B cell (primary cell): ENCODE measurements at regions not wholly inside any gene's neighbourhood (a gene's known extent, or its start where the extent isn't known, plus 50 kb on each side); places are given as distances from the start of the nearest gene placed in this dataset.

Experiments used
- ATAC-seq: fragments of 200-7000 bp; cut with Tn5 transposase; one replicate; pipeline ENCODE4 v1.10.0; 2021; ENCODE audit warnings: low read depth, mild to moderate bottlenecking, moderate number of reproducible peaks, moderate library complexity
- CTCF ChIA-PET: fragments of 350-600 bp; sonication (Branson Sonifier 250); formaldehyde crosslinking; loops from one replicate; lab custom pipeline; 2021; ENCODE audit warnings: antibody characterized with exemption, inconsistent platforms; lab: Charles Lee
- POLR2A ChIA-PET: fragments of 350-600 bp; sonication (Branson Sonifier 250); formaldehyde crosslinking; loops from one replicate; lab custom pipeline; 2021; ENCODE audit warnings: antibody characterized with exemption; lab: Charles Lee
- DNase-seq: peaks from one replicate; pipeline ENCODE4 v3.0.0; 2013
- H2AFZ ChIP-seq: 2 replicates; pipeline ENCODE4 v1.6.1; 2012; ENCODE audit warnings: mild to moderate bottlenecking, low read depth, low read length; ENCODE audit not compliant: insufficient read depth, poor library complexity, severe bottlenecking
- H3K27ac ChIP-seq, 2 donors: 1 replicate in 1 of 2; 2 replicates in 1 of 2; pipeline ENCODE4 v1.5.1; 2012 to 2013; ENCODE audit warnings: low read length in 2 of 2, mild to moderate bottlenecking in 2 of 2, moderate library complexity in 1 of 2
- H3K27me3 ChIP-seq, 4 experiments: fragments of 200-600 bp in 1 of 4; sonication (generic) in 1 of 4; replicated peaks in 1 of 4; 1 replicate in 2 of 4; 2 replicates in 2 of 4; pipeline versions ENCODE4 v1.6.1 to v1.7.0; 2013 to 2016; ENCODE audit warnings: low read length in 3 of 4, mild to moderate bottlenecking in 2 of 4, mixed read lengths in 1 of 4, moderate library complexity in 1 of 4; ENCODE audit not compliant: insufficient read depth in 4 of 4, control insufficient read depth in 3 of 4; ENCODE audit errors: control extremely low read depth in 1 of 4
- H3K36me3 ChIP-seq, 2 experiments: replicated peaks in 1 of 2; 1 replicate in 1 of 2; 2 replicates in 1 of 2; pipeline versions ENCODE4 v1.6.1 to v1.7.1; 2013; ENCODE audit warnings: low read length in 1 of 2; ENCODE audit not compliant: insufficient read depth in 2 of 2, control insufficient read depth in 1 of 2; ENCODE audit errors: control extremely low read depth in 1 of 2, extremely low read depth in 1 of 2
- H3K4me1 ChIP-seq, 2 donors: fragments of 200-600 bp in 1 of 2; sonication (generic) in 1 of 2; 1 replicate in 1 of 2; 2 replicates in 1 of 2; pipeline versions ENCODE4 v1.5.1 to v1.6.1; 2013 to 2017; ENCODE audit warnings: low read length in 2 of 2; ENCODE audit not compliant: control insufficient read depth in 2 of 2, insufficient read depth in 2 of 2
- H3K4me2 ChIP-seq: replicated peaks from 2 replicates; pipeline ENCODE3; 2012; ENCODE audit warnings: mild to moderate bottlenecking, low read depth, low read length; ENCODE audit not compliant: poor library complexity, severe bottlenecking
- H3K4me3 ChIP-seq, 5 experiments: fragments of 200-600 bp in 1 of 5; sonication (generic) in 1 of 5; 1 replicate in 3 of 5; 2 replicates in 2 of 5; pipeline versions ENCODE4 v1.5.1 to v1.7.0; 2011 to 2016; ENCODE audit warnings: low read length in 4 of 5, mild to moderate bottlenecking in 4 of 5, low read depth in 2 of 5, control low read depth in 1 of 5, moderate library complexity in 1 of 5; ENCODE audit not compliant: insufficient read depth in 1 of 5; ENCODE audit errors: control extremely low read depth in 1 of 5, extremely low read depth in 1 of 5
- H3K79me2 ChIP-seq: fragments of 200-600 bp; sonication (generic); one replicate; pipeline ENCODE4 v1.6.0; 2016; ENCODE audit warnings: low read length; ENCODE audit not compliant: control insufficient read depth, insufficient read depth
- H3K9ac ChIP-seq: fragments of 200-600 bp; sonication (generic); 2 replicates; pipeline ENCODE4 v1.6.1; 2017; ENCODE audit warnings: mild to moderate bottlenecking, low read length, moderate library complexity
- H3K9me3 ChIP-seq, 3 donors: one replicate each; pipeline versions ENCODE4 v1.6.1 to v1.7.1; 2013; ENCODE audit warnings: low read length in 2 of 3; ENCODE audit not compliant: control insufficient read depth in 2 of 3, insufficient read depth in 1 of 3; ENCODE audit errors: control extremely low read depth in 1 of 3
- H4K20me1 ChIP-seq: 2 replicates; pipeline ENCODE4 v1.6.0; 2012; ENCODE audit warnings: mild to moderate bottlenecking, low read length; ENCODE audit not compliant: insufficient read depth, control insufficient read depth, poor library complexity, severe bottlenecking
- H3K27ac Mint-ChIP-seq: one replicate; pipeline ENCODE4 v1.8.0; 2021; ENCODE audit warnings: mixed read lengths
- H3K27me3 Mint-ChIP-seq: one replicate; pipeline ENCODE4 v1.8.0; 2021; ENCODE audit warnings: mixed read lengths
- H3K4me1 Mint-ChIP-seq: one replicate; pipeline ENCODE4 v1.8.0; 2021; ENCODE audit warnings: mixed read lengths
- H3K4me3 Mint-ChIP-seq: one replicate; pipeline ENCODE4 v1.8.0; 2021; ENCODE audit warnings: mixed read lengths
- H3K9me3 Mint-ChIP-seq: one replicate; pipeline ENCODE4 v1.8.0; 2022; ENCODE audit warnings: mixed read lengths; ENCODE audit not compliant: insufficient read depth
- EZH2 ChIP-seq: IDR thresholded peaks from 2 replicates; pipeline ENCODE4 v1.6.1; 2012; ENCODE audit warnings: borderline replicate concordance, low read depth, mild to moderate bottlenecking, moderate library complexity, low read length; ENCODE audit not compliant: insufficient read depth, poor library complexity, severe bottlenecking
- WGBS: methylation state at CpG from one replicate; pipeline ENCODE4 v1.1.5; 2013; ENCODE audit warnings: missing lambda C conversion rate; ENCODE audit not compliant: insufficient coverage; 5-methylcytosine and 5-hydroxymethylcytosine counted together
- intact Hi-C: fragments of 100-400 bp; cut with micrococcal nuclease; formaldehyde crosslinking; loops from one replicate; pipeline ENCODE4 v1.10.0; 2022
- TF ChIP-seq, protein P1 (sequence below): fragments of 200-600 bp; IDR thresholded peaks from one replicate; pipeline ENCODE4 v1.8.0; 2022; ENCODE audit warnings: antibody characterized with exemption, mild to moderate bottlenecking

DNA sequence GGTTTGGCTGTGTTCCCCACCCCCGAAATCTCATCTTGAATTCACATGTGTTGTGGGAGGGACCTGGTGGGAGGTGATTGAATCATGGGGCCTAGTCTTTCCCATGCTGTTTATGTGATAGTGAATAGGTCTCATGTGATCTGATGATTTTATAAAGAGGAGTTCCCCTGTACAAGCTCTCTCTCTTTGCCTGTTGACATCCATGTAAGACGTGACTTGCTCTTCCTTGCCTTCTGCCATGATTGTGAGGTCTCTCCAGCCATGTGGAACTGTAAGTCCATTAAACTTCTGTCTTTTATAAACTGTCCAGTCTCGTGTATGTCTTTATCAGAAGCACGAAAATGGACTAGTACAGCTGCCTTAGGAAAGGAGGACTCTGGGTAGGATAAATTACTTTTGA lies 976.7 kb downstream of the MCTP2 start:
- no peaks in the 10 kb centered on the region for H3K79me2 ChIP-seq
- no peaks in the 10 kb centered on the region for H4K20me1 ChIP-seq
- CTCF ChIA-PET: no interaction called here
- intact Hi-C loops: no loop called here
- no peaks in the 10 kb centered on the region for H3K27me3 Mint-ChIP-seq
- TF ChIP-seq, protein P1, sequence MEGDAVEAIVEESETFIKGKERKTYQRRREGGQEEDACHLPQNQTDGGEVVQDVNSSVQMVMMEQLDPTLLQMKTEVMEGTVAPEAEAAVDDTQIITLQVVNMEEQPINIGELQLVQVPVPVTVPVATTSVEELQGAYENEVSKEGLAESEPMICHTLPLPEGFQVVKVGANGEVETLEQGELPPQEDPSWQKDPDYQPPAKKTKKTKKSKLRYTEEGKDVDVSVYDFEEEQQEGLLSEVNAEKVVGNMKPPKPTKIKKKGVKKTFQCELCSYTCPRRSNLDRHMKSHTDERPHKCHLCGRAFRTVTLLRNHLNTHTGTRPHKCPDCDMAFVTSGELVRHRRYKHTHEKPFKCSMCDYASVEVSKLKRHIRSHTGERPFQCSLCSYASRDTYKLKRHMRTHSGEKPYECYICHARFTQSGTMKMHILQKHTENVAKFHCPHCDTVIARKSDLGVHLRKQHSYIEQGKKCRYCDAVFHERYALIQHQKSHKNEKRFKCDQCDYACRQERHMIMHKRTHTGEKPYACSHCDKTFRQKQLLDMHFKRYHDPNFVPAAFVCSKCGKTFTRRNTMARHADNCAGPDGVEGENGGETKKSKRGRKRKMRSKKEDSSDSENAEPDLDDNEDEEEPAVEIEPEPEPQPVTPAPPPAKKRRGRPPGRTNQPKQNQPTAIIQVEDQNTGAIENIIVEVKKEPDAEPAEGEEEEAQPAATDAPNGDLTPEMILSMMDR: no peak
- TF ChIP-seq EZH2: no peak
- H3K27me3 ChIP-seq: no peaks in the 10 kb centered on the region
- H3K36me3 ChIP-seq: no peaks in the 10 kb centered on the region
- no peak overlapping the region for H3K4me3 ChIP-seq
- no peak for DNase-seq
- no peaks in the 10 kb centered on the region for H3K4me1 ChIP-seq
- peaks cover 15% of the 10 kb centered on the region for H3K9me3 Mint-ChIP-seq
- H3K4me3 Mint-ChIP-seq: no peak overlapping the region
- H3K9me3 ChIP-seq: peaks cover 0 to 12% (median 0%) of the 10 kb centered on the region in 3 donors
- POLR2A ChIA-PET: no interaction called here
- no peak overlapping the region for H3K4me2 ChIP-seq
- no peaks in the 10 kb centered on the region for H3K4me1 Mint-ChIP-seq
- H3K27ac Mint-ChIP-seq: no peak overlapping the region
- H2AFZ ChIP-seq: no peak overlapping the region
- no peak for ATAC-seq
- no peak overlapping the region for H3K27ac ChIP-seq
- no peak overlapping the region for H3K9ac ChIP-seq
- WGBS: 100% methylated on average over 1 of the region's 4 CpGs

- no peaks in the 10 kb centered on the region for H3K4me1 ChIP-seq
- Mint-ChIP-seq H3K27ac (no peak overlapping the region), H3K4me1 (no peaks in the 10 kb centered on the region), H3K4me3 (no peak overlapping the region), H3K27me3 (no peaks in the 10 kb centered on the region), H3K9me3 (peaks cover 13% of the 10 kb centered on the region)
- no peaks in the 10 kb centered on the region for H3K27me3 ChIP-seq
- no peak overlapping the region for H2AFZ ChIP-seq
- peaks cover 0 to 9% (median 0%) of the 10 kb centered on the region in 3 donors for H3K9me3 ChIP-seq
- no peak for ATAC-seq
- ChIA-PET CTCF (no interaction called here), POLR2A (no interaction called here)
- no peak overlapping the region for H3K4me2 ChIP-seq
- intact Hi-C loops: no loop called here
- H3K9ac ChIP-seq: no peak overlapping the region
- no peak for DNase-seq
- no peak overlapping the region for H3K27ac ChIP-seq
- H3K4me3 ChIP-seq: no peak overlapping the region
- H4K20me1 ChIP-seq: no peaks in the 10 kb centered on the region
- H3K79me2 ChIP-seq: no peaks in the 10 kb centered on the region
- TF ChIP-seq, protein P1: no peak
- TF ChIP-seq EZH2: no peak
- no peaks in the 10 kb centered on the region for H3K36me3 ChIP-seq
These were observed 977.6 kb downstream of the MCTP2 start for GRCh38 chr15:95208988-95209387.
